Amniotic epithelial cell (primary cell): ENCODE measurements at regions not wholly inside any gene's neighbourhood (a gene's known extent, or its start where the extent isn't known, plus 50 kb on each side); places are given as distances from the start of the nearest gene placed in this dataset.

Experiments
- DNase-seq: peaks from one replicate; pipeline ENCODE4 v3.0.0-alpha.2; 2010; ENCODE audit warnings: low read depth

GRCh38 chr9:19510907-19511306, 102.1 kb downstream of the ACER2 start:
- DNase-seq, result no peak
